ENCODE measurements at regions not wholly inside any gene's neighbourhood (a gene's known extent, or its start where the extent isn't known, plus 50 kb on each side); places are given as distances from the start of the nearest gene placed in this dataset.
"Not testable (repeated sequence)": the region's sequence is repeated elsewhere in the genome, so short reads cannot be mapped to it uniquely, and the experiment has no call there.

DNA sequence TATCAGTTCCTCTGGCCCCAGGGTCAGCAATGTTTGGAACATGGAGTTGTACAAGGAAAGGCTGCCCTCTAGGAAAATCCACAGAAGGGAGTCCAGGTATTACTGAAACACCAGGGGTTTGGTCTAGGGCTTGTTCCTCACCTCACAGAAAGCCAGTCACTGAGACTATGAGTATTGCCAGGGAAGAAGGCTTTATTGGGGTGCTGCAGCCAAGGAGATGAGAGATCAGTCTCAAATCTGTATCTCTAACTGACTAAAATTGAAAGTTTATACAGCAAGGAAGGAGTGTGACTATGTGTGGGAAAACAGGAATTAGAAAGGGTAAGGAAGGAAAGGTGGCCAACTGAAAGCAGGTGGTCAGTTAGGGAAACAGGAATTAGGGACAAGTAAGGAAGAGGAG lies 172.3 kb downstream of the LYPLAL1 start:
- DNase-seq: no peak

DNA sequence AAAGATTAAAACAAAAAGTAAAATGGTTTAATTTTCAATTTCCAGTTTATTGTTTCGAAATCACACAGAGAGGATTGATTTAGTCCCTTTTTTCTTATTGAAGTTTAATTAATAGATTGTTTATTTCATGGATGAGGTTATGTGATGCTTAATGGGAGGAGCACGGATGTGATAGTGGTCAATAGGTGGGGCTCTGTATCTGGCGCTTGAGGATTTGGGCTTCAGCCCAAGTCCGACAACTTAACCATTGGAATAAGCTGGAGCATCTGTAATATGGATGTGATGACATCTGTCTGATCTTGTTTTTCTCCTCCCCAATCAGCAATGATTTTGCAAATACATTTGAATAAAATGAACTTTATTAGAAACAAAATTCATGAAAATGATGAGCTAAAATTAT lies 169.2 kb downstream of the LYPLAL1 start:
- no peak for DNase-seq

DNA sequence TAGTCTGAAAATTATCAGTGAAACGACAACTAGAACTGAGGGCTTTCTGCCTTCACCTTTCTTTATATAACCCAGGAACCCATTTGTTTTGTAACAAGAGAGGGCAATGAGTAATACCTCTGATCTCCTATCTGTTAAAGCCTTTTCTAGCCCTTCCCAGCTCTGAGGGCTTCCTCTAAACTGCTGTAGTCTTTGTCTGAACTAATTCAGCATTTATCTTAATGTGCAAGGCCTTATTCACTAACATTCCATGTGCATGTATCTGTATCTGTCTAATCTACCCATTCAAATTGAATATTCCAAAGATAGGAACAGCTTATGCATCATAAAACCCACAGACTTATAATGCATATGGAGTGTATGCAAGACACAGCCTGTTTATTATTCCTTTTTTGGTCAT lies 167.1 kb downstream of the LYPLAL1 start:
- no peak for DNase-seq

DNA sequence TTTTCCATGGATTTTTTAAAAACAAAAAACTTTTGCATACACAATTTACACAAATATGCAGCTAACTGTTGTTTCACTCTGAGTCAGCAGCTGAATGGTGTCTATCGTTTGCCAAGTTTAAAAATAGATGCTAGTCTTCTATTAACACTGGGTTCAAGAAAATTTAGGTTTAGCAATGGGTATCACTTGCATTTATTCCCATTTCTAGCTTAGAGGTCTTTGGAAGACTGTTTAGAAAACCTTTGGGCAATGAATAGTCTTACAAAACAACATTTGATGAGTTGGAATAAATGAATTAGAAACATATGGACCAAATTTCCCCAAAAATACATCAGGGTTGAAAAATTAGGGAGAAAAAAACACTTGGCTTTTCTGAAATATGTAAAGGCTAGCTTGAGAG lies 165.8 kb downstream of the LYPLAL1 start:
- no peak for DNase-seq

DNA sequence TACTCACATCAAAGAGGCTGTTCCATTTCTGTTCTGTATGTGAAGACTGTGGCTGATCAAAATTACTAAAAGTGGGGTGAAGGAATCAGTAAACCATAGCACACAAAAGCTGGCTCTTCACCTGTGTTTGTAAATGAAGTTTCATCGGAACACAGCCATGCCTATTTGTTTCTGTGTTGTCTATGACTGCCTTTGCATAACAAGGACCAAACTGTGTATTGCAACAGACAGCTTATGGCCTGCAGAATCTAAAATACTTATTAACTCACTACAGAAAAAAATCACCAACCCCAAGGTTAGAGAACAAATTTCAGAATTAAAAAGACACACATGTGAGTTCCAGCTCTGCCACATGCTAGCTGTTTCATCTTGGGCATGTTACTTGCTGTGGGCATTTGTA lies 163.9 kb downstream of the LYPLAL1 start:
- no peak for DNase-seq

DNA sequence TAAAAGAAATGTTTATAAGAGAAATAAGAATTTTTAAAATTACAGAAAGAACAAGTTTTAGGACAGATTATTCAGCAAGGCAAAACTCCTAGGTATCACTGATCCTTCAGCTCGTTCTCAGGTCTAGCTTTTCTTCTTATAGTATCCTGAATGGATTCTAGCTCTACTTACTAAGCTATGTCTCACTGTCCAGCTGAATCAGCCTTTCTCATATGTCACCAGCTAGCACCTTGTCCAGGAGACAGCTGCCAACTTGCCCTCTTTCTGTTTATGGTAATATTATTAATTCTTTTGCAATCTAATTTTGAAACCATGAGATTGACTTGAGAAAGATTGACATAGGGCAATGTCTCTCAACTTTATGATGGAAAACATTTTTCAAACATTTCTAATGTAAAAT lies 159.9 kb downstream of the LYPLAL1 start:
- DNase-seq: no peak

DNA sequence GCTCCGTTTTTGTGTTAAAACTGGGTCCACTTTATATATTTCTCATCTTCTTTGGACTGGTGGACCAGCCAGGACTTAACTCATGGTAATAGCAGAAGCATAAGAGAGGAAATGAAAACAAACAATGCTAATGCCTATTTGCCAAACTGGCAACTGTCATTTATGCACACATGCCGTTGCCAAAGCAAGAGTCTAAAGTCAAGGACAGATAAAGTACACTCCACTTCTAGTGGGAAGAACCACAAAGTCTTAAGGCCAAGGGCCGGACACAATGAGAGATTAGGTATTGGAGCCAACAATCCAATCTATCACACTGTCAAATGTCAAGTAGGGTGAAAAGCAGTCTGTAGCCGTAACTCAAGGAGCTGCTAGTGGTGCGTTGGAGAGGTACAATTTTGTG lies 157.7 kb downstream of the LYPLAL1 start:
- no peak for DNase-seq

DNA sequence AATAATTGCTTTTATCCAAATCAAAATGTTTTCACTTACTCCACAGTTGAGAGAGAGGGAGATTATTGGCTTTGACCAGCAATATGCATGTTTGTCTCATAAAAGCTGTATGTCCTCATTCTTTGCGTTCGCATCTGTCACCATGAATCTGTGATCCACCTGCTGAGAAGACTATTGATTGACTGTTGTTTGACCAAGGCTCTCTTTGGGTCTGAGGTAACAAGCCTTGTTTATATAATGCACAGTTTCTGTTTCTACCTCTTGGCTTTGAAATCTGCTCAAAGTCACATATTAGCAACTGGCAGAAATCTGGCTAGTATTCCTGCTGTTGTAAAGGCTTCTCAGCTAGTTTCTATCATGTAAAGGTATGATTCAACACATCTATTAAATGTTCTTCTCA lies 157.0 kb downstream of the LYPLAL1 start:
- no peak for DNase-seq

DNA sequence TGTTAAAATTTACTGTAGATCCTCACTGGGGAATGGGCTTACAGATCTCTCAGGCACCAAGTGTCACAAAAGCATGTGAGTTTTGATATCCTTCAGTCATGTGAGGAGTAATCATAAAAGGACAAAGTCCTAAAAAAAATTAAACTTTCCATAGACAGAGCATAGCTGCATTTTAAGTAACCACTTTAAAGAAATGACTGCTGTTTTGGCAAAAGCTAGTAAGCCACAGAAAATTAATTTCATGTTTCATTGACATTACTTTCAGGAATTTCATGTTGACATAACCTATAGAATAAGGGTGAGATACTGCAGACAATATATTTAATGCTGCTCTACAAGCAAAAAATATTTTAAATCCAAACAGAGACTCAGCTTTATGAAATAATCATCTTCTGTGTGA lies 156.3 kb downstream of the LYPLAL1 start:
- DNase-seq: no peak

DNA sequence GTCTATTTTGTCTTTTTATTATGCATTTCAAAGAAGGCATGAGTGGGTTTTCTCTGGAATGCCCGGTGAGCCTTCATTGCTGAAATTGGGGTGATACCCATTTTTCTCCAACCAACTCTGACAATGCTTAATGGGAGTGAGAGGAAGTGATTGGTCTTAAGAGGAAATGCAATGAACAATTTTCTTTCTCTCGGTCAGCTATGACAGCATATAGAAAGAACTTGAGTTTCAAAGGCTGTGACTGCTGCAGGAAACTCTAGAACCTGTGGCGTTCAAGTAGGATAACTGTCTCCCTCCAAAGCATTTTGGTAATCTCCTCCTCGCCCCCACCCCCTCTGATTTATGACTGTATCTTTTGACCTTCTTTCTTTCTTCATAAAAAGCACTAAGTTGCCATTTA lies 155.9 kb downstream of the LYPLAL1 start:
- DNase-seq: no peak

DNA sequence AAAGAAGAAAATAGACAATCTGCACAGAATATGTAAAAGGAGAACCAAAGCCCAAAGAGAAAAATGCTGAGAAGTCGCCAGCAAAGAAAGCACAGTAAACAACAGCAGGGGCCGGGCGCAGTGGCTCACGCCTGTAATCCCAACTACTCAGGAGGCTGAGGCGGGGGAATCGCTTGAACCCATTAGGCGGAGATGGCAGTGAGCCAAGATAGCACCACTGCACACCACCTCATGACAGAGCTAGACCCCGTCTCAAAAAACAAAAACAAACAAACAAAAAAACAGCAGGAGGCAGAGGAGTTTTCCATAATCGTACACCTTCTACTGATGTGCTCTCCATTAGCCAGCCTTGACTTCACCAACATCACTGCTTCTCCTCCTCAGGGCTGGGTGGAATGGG lies 153.2 kb downstream of the LYPLAL1 start:
- no peak for DNase-seq

DNA sequence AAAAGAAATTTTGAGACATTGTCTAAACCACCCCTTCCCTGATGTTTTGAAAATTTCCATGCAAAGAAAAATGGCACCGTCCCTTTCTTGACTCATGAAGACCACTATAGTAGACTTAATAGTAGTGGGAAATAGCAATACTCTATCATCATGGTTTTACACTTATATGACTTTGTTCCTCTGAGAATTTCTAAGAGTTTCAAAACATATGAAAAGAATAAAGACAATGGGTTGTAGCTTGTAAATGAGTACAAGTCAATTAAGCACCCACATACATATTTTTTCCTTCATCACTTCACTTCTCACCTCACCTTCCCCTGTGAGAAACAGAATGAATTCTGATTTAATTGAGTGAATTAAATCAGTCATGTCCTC lies 151.7 kb downstream of the LYPLAL1 start:
- DNase-seq: no peak

DNA sequence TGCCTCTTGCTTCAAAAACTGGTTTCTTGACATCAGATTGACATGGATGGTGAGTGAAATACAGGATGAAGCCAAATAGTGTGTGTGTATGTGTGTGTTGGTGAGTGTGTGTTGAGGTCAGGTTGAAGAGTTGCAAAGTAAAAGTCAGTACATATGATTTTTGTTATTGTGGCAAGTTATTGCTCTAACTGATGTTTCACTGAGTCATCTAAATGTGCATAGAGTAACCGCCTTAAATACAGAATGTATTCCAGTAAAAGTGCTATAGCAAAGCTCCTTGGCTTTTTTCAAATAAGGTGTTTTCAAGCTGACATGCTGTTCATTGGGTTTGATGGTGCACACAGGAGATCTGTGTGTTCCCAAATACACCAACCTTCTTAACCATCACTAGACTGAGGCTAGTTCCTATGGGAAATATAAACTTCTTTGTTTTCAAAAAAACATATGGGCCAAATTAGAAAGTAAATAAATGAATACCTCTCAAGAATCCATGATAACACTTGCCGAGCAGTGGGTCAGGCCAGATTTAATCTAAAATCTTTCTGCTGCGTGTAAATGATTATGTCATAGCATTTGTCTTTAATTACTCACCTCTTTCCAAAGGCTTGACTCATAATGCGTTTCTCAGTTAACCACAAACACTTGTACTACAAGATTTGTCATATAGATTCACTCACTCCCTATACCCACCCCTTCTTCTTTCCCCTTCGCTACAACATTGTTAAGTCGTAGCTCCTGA lies 151.1 kb downstream of the LYPLAL1 start:
- no peak for DNase-seq

DNA sequence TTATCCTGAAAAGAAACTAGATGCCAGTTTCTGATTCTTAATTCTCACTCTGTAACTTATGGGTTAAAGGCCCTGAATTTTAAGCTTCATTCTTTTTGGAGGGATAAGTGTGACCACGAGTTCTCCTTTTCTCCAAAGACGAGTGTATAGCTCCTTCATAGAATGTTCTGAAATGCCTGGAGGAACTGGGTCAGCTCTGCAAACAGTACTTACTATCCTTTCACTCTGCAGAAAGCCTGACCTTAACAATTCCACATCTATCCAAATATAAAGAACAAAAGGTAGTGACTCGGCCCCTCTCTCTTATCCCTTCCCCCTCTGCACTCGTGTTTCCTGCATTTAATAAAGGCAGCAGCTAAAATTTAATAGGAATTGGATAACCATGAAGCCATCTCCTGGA lies 150.5 kb downstream of the LYPLAL1 start:
- no peak for DNase-seq

DNA sequence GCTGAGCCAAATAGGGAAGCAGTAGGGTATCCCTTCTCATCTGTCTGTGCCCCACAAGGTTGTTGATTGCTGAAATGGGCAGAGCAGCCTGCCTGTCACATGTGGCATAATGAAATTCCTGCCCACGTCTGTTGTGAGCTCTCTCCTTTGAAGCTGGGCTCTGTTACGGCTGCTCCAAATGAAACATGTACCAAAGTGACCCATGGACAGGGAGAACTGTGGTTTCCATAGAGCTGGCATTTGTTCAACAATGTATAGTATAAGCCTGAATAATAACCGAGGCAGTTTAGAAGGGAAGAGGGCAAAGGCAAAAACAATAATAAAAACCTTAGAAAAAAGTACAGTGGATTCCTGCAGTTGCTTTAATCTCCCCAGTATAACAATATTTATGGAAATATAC lies 149.7 kb downstream of the LYPLAL1 start:
- DNase-seq: no peak

DNA sequence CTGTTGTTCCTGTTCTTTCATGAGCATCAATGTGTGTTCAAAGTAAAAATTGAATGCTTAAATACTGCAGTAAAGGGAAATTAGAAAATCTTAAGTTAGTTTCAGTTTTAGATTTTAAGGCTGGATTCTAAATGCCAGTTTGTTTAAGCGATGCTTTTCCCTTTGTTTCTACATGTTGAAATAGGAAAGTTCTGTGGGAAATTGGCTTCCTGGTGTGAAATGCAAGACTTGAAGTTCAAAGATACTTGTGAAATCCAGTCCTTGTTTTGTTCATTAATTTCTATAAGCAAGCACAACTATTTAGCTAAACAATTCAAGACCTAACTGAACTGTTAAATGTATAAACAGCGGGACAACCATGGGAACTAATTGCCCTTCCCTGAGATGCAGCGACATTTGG lies 149.1 kb downstream of the LYPLAL1 start:
- no peak for DNase-seq

DNA sequence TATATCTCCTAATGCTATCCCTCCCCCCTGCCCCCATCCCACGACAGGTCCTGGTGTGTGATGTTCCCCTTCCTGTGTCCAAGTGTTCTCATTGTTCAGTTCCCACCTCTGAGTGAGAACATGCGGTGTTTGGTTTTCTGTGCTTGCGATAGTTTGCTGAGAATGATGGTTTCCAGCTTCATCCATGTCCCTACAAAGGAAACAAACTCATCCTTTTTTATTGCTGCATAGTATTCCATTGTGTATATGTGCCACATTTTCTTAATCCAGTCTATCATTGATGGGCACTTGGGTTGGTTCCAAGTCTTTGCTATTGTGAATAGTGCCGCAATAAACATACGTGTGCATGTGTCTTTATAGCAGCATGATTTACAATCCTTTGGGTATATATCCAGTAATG lies 146.9 kb downstream of the LYPLAL1 start:
- not testable (repeated sequence) for DNase-seq

DNA sequence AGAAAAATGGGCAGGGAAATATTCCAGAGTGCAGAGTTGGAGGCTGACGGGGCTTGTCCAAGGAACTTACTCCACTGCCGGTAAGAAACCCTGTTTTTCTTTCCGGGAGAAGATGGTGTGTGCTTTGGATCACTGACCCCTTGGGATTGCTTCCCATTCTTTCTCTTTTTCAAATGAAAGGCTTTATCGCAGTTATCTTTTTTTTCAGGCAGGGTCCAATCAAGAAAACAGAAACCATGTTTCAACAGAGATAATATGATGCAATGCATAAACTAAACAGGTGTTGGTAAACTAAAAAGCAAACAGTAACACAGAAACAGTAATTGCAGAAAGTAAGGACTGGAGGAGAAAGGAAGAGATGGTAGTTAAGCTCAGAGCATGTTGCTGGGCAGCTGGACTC lies 145.1 kb downstream of the LYPLAL1 start:
- no peak for DNase-seq

DNA sequence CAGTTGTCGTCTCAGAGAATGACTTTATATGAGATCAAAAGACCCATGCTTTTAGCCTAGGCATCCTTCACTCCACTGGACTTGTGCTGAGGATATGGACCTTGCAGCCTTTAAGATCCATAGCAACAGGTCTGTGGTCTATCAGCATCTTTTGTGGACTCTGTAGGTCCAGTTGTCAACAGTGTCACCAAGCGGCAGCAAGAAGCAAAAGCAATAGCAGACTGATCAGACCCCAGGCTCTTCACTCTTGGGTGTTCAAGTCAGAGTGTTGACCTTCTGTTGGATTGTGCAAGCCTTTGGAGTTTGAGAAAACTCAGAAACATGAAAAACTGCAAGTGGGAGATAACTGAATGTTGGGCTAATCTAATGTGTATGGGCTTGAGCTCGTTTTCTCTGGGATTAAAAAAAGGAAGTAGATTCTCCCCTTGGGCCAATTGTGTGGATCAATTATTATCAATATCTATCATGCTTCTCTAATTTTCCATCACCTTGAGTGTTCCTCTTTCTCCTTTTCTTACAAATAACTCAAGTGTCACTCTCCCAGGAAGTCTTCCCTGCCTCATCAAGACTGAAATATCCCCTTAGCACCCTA lies 144.2 kb downstream of the LYPLAL1 start:
- no peak for DNase-seq

DNA sequence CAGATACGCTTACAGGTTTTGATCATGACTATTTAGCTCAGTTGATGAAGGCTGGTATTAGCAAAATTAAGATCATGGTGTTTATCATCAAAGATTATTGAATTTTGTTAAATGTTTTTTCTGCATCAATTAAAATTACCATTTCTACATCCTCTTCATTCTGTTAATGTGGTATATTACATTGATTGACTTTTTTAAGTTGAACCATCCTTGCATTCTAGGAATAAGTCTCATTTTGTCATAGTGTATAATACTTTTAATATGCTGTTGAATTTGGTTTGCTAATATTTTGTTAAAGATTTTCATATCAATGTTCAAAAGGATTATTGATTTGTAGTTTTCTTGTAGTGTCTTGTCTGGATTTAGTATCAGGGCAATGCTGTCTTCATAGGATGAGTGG lies 142.4 kb downstream of the LYPLAL1 start:
- DNase-seq: no peak

DNA sequence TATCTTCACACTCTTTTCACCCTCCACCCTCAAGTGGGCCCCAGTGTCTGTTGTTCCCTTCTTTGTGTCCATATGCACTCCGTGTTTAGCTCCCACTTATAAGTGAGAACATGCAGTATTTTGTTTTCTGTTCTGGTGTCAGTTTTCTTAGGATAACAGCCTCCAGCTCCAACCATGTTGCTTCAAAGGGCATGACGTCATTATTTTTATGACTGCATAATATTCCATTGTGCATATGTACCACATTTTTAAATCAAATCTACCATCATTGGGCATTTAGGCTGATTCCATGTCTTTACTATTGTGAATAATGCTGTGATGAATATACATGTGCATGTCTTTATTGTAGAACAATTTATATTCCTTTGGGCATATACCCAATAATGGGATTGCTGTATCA lies 140.3 kb downstream of the LYPLAL1 start:
- no peak for DNase-seq

DNA sequence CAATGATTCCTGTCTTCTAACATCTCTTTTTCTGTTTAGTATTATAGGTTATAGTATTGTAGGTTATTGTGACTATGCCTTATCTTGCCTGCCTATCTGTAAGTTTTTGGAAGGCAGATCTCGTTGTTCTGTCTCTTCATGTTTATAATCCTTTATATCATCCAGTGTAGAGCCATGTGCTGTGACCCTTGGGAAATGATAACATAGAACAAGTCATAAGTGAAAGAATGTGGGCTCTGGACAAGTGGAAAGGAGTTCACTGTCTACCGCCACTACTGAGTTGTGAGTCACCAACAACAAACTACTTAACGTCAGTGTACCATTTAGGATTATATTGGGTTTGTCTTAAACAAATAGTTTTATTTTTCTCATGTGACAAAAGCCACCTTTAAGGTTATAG lies 139.3 kb downstream of the LYPLAL1 start:
- DNase-seq: no peak

DNA sequence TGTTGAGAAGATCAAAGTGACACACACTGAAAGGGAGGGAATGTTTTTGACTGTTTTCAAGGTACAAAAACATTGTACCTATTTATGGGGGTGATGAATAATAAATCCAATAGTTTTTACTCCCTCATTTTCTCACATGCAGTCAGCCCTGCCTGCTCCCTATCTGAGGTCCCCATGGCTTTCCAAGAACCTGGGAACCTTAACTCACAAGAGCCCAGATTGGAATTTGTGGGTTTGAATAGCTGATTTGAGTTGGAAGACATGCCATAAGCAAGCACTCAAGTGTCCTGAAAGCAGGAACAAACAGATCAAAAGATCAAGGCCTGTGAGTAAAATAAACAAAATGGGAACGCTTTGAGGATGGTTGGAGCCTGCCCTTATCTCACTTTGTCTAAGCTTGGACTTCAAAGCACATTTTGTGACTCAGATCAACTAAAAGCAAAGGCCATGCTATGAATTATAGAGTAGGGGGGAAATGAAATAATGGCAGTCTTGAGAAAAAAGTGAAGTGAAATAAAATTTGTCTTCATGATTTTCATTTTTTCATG lies 136.6 kb downstream of the LYPLAL1 start:
- no peak for DNase-seq

DNA sequence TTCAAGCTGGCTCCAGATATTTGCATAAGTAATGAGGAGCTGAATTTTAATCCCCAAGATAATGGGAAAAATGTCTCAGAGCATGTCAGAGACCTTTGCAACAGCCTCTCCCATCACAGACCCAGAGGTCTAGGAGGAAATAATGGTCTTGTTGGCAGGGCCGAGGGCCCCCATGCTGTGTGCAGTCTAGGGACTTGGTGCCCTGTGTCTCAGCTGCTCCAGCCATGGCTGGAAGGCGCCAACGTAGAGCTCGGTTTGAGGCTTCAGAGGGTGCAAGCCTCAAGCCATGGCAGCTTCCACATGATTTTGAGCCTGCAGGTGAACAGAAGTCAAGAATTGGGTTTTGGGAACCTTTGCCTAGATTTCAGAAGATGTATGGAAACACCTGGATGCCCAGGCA lies 134.7 kb downstream of the LYPLAL1 start:
- no peak for DNase-seq
